Mononuclear cell (primary cell): ENCODE measurements at regions not wholly inside any gene's neighbourhood (a gene's known extent, or its start where the extent isn't known, plus 50 kb on each side); places are given as distances from the start of the nearest gene placed in this dataset.

Experiments used
- H3K27me3 ChIP-seq: 2 replicates; pipeline ENCODE4 v1.6.0; 2011; ENCODE audit warnings: low read length, control low read depth; ENCODE audit not compliant: insufficient read depth
- H3K4me1 ChIP-seq: 2 replicates; pipeline ENCODE4 v1.5.1; 2011; ENCODE audit warnings: mild to moderate bottlenecking, low read length, control low read depth; ENCODE audit not compliant: insufficient read depth
- H3K4me3 ChIP-seq: 2 replicates; pipeline ENCODE4 v1.5.1; 2011; ENCODE audit warnings: mild to moderate bottlenecking, low read length, moderate library complexity
- H3K9me3 ChIP-seq: 2 replicates; pipeline ENCODE4 v1.5.1; 2011; ENCODE audit warnings: low read depth, mild to moderate bottlenecking, control low read depth, low read length

DNA sequence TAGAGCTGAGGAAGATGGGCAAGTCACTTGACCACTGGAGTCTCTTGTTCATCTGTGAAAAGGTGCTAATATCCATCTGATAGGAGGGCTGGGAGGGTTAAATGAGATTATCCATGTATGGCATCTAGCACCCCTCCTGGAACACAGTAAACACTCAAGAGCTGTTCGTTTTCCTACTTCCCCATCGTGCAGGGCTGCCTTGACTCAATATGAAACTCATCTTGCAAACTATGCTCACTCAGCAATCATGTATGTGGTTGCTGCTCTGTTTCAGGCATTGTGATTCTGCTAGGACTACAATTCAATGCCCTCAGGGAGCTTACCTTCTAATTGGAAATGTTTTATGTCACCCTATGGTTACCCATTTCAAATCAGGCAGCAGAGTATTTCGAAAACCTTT is 395.6 kb downstream of the BCAT1 start:
- Histone ChIP-seq H3K27me3 (no peaks in the 10 kb centered on the region), H3K4me1 (no peaks in the 10 kb centered on the region), H3K4me3 (no peak overlapping the region), H3K9me3 (no peaks in the 10 kb centered on the region)

DNA sequence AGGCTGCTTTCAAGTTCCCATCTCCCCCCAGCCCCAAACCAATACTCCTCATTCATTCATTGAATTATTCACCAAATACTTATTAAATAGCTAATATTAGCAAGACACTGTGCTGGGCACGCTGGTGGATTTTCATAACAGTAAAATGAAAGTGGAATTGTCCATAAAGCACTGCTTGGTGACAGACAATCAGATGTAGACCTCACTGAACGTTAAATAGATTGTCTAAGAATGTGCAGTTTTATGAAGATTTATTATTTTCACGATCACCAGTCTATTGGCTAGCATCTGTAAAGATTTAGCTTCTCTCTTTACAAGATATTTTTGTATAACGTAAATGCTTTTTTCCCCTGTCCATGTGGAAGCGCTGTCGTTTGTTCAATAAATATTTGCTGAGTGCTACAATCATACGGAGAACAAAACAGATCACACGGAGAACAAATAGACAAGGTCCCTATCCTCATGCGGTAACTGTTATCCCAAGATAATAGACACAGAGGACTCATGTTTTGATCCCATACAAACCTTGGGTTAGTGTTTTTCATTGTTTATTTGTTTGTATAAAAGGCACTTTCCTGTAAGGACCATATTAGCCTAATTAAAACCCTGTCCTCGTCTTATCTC is 397.6 kb downstream of the BCAT1 start:
- H3K4me3 ChIP-seq, result no peak overlapping the region
- no peaks in the 10 kb centered on the region for H3K9me3 ChIP-seq
- H3K4me1 ChIP-seq, result no peaks in the 10 kb centered on the region
- no peaks in the 10 kb centered on the region for H3K27me3 ChIP-seq

DNA sequence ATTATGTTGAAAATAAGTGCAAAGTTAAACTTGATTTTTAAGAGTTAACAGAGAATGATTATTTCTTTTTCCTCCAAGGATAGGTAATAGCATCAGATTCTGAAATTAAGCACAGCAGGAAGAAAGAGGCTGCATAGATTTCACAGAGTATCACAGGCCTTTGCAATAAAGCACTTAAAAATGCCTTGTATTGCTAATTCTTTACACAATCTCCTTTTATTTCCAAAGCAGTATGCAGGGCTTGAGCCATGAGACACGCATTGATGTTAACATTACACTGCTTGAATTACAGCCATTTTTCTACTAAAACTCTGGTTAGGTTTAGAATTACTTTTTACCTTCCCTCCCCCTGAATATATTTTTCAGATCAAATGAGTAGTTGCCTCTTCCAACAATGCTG is 398.3 kb downstream of the BCAT1 start:
- Histone ChIP-seq H3K9me3 (no peaks in the 10 kb centered on the region), H3K4me3 (no peak overlapping the region), H3K4me1 (no peaks in the 10 kb centered on the region), H3K27me3 (no peaks in the 10 kb centered on the region)

DNA sequence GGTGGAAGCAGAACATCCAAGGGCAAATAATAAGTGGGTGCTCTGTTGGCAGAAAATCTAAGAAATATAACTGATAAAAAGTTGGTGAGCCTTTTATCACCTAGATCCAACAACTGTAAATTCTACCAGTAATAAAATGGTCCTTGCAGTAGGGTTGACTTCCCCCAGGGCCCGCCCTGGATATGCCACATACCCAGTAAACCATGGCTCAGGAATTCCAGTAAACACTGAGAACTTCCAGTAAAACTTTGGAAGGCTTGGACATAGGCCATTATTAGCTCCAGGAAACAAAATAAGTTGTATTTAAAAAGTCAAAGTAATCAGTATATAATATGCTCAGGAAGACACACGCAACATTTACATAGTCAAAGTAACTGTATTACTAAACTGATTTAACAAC is 402.2 kb downstream of the BCAT1 start:
- H3K4me3 ChIP-seq, result no peak overlapping the region
- H3K27me3 ChIP-seq, result no peaks in the 10 kb centered on the region
- H3K9me3 ChIP-seq, result no peaks in the 10 kb centered on the region
- no peaks in the 10 kb centered on the region for H3K4me1 ChIP-seq

DNA sequence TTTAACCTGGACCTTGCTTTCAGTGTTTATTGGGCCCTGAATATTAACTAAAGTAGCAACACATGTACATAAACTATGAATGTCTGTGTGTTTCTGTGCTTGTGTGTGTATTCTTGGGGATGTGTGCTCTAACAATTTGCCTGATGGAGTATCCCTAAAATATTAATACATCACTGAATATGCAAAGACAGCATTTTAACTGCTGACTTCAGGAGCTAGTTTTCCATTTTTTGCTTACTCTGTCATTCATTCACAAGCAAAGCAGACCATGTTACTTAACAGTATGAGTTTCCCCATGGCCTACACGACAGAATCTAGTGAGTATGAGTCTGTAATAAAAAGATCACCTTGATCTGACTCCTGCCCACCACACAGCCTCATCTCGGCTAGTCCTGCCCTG is 402.8 kb downstream of the BCAT1 start:
- Histone ChIP-seq H3K4me1 (no peaks in the 10 kb centered on the region), H3K9me3 (no peaks in the 10 kb centered on the region)

DNA sequence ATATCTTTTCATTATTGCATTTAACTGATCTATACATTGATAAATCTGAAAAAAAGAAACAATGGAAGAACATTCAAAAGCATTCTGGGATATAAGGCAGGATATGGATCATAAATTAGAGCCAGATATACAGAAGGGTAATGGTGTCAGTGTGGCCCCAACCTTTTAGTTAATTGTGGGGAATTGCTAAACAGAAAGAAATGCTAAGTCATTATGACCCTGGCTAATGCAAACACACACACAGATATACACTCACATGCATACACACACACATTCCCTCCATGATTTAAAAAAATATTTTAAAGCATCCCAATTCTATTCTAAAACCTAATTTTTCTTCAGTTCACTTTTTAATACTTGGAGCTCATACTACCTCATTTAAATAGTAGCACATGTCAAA is 404.5 kb downstream of the BCAT1 start:
- H3K4me1 ChIP-seq, result no peaks in the 10 kb centered on the region

More for the DNA sequence above, 402.8 kb downstream of the BCAT1 start:
- Histone ChIP-seq H3K4me3 (no peak overlapping the region), H3K27me3 (no peaks in the 10 kb centered on the region)

GRCh38 chr12:24541193-24541871 is 407.6 kb downstream of the BCAT1 start:
- Histone ChIP-seq H3K4me3 (no peak overlapping the region), H3K27me3 (no peaks in the 10 kb centered on the region), H3K9me3 (no peaks in the 10 kb centered on the region), H3K4me1 (no peaks in the 10 kb centered on the region)

More for the DNA sequence above, 404.5 kb downstream of the BCAT1 start:
- Histone ChIP-seq H3K9me3 (no peaks in the 10 kb centered on the region), H3K27me3 (no peaks in the 10 kb centered on the region), H3K4me3 (no peak overlapping the region)

- H3K27me3 ChIP-seq, result no peaks in the 10 kb centered on the region
- H3K4me3 ChIP-seq, result no peak overlapping the region
- H3K4me1 ChIP-seq, result no peaks in the 10 kb centered on the region
- no peaks in the 10 kb centered on the region for H3K9me3 ChIP-seq
Measured at GRCh38 chr12:24539646-24540045, 409.3 kb downstream of the BCAT1 start.

GRCh38 chr12:24537083-24537860 is 411.6 kb downstream of the BCAT1 start:
- no peaks in the 10 kb centered on the region for H3K9me3 ChIP-seq
- H3K4me1 ChIP-seq, result no peaks in the 10 kb centered on the region
- no peak overlapping the region for H3K4me3 ChIP-seq
- H3K27me3 ChIP-seq, result no peaks in the 10 kb centered on the region

- Histone ChIP-seq H3K9me3 (no peaks in the 10 kb centered on the region), H3K4me1 (no peaks in the 10 kb centered on the region), H3K4me3 (no peak overlapping the region), H3K27me3 (no peaks in the 10 kb centered on the region)
Measured at GRCh38 chr12:24535334-24536069, 413.4 kb downstream of the BCAT1 start.

GRCh38 chr12:24534622-24535021 is 414.3 kb downstream of the BCAT1 start:
- no peaks in the 10 kb centered on the region for H3K9me3 ChIP-seq
- no peaks in the 10 kb centered on the region for H3K27me3 ChIP-seq
- H3K4me1 ChIP-seq, result no peaks in the 10 kb centered on the region
- H3K4me3 ChIP-seq, result no peak overlapping the region

GRCh38 chr12:24533716-24534352 is 415.1 kb downstream of the BCAT1 start:
- Histone ChIP-seq H3K4me3 (no peak overlapping the region), H3K27me3 (no peaks in the 10 kb centered on the region), H3K9me3 (no peaks in the 10 kb centered on the region), H3K4me1 (no peaks in the 10 kb centered on the region)

GRCh38 chr12:24530689-24531088 is 418.2 kb downstream of the BCAT1 start:
- Histone ChIP-seq H3K4me1 (no peaks in the 10 kb centered on the region), H3K4me3 (no peak overlapping the region), H3K27me3 (no peaks in the 10 kb centered on the region), H3K9me3 (no peaks in the 10 kb centered on the region)

GRCh38 chr12:24527102-24527501 is 421.8 kb downstream of the BCAT1 start:
- H3K4me1 ChIP-seq, result no peaks in the 10 kb centered on the region
- H3K9me3 ChIP-seq, result no peaks in the 10 kb centered on the region
- no peaks in the 10 kb centered on the region for H3K27me3 ChIP-seq
- H3K4me3 ChIP-seq, result no peak overlapping the region

- Histone ChIP-seq H3K27me3 (no peaks in the 10 kb centered on the region), H3K9me3 (peaks cover 30% of the 10 kb centered on the region), H3K4me1 (no peaks in the 10 kb centered on the region), H3K4me3 (no peak overlapping the region)
Measured at GRCh38 chr12:24522736-24523135, 426.2 kb downstream of the BCAT1 start.
